Endodermal cell (in vitro differentiated cells): ENCODE measurements at regions not wholly inside any gene's neighbourhood (a gene's known extent, or its start where the extent isn't known, plus 50 kb on each side); places are given as distances from the start of the nearest gene placed in this dataset.

Source experiments
- DNase-seq: peaks from one replicate; pipeline ENCODE4 v3.0.0-alpha.2; 2017
- H3K27ac ChIP-seq: 2 replicates; pipeline ENCODE4 v1.5.1; 2013; ENCODE audit warnings: mild to moderate bottlenecking, low read depth, low read length, moderate library complexity
- H3K27me3 ChIP-seq: 2 replicates; pipeline ENCODE4 v1.6.1; 2013; ENCODE audit warnings: mild to moderate bottlenecking, low read length, moderate library complexity; ENCODE audit not compliant: insufficient read depth, control insufficient read depth, poor library complexity, severe bottlenecking
- H3K36me3 ChIP-seq: 2 replicates; pipeline ENCODE4 v1.7.0; 2013; ENCODE audit warnings: mild to moderate bottlenecking, low read length, moderate library complexity; ENCODE audit not compliant: control insufficient read depth, insufficient read depth
- H3K4me1 ChIP-seq: one replicate; pipeline ENCODE4 v1.7.0; 2013; ENCODE audit warnings: low read length; ENCODE audit not compliant: control insufficient read depth, insufficient read depth
- H3K4me3 ChIP-seq: 2 replicates; pipeline ENCODE4 v1.5.1; 2013; ENCODE audit warnings: mild to moderate bottlenecking, low read length, moderate library complexity
- H3K9ac ChIP-seq: 2 replicates; pipeline ENCODE4 v1.6.1; 2013; ENCODE audit warnings: mild to moderate bottlenecking, low read length, moderate library complexity; ENCODE audit not compliant: poor library complexity, severe bottlenecking; ENCODE audit errors: extremely low read depth
- H3K9me3 ChIP-seq: 2 replicates; pipeline ENCODE4 v1.6.1; 2013; ENCODE audit warnings: mild to moderate bottlenecking, low read length, moderate library complexity; ENCODE audit not compliant: control insufficient read depth
- H3K27ac Mint-ChIP-seq: 2 replicates; pipeline ENCODE4 v1.8.0; 2020; ENCODE audit warnings: mixed read lengths
- H3K27me3 Mint-ChIP-seq: 2 replicates; pipeline ENCODE4 v1.8.0; 2021; ENCODE audit warnings: mild to moderate bottlenecking, mixed read lengths; ENCODE audit not compliant: insufficient read depth
- H3K36me3 Mint-ChIP-seq: 2 replicates; pipeline ENCODE4 v1.8.0; 2020; ENCODE audit warnings: low read depth, mixed read lengths
- H3K4me1 Mint-ChIP-seq: 2 replicates; pipeline ENCODE4 v1.8.0; 2020; ENCODE audit warnings: mixed read lengths
- H3K4me3 Mint-ChIP-seq: 2 replicates; pipeline ENCODE4 v1.8.0; 2020; ENCODE audit warnings: mild to moderate bottlenecking, moderate library complexity, mixed read lengths
- H3K9me3 Mint-ChIP-seq: 2 replicates; pipeline ENCODE4 v1.8.0; 2020; ENCODE audit warnings: mild to moderate bottlenecking, mixed read lengths
- CTCF ChIP-seq: fragments of 200-600 bp; sonication (generic); conservative IDR thresholded peaks from 2 replicates; pipeline ENCODE4 v1.5.0; 2021; ENCODE audit warnings: antibody characterized with exemption, mild to moderate bottlenecking
- WGBS, 2 experiments: methylation state at CpG; one replicate each; pipeline versions ENCODE4 v1.1.5 to v1.1.7; 2013; ENCODE audit warnings: missing lambda C conversion rate in 2 of 2, mixed read lengths in 1 of 2; ENCODE audit not compliant: insufficient coverage in 1 of 2, insufficient read length in 1 of 2; 5-methylcytosine and 5-hydroxymethylcytosine counted together

GRCh38 chrX:19181345-19181744, 59.1 kb upstream of the ADGRG2 start:
- H3K4me3 Mint-ChIP-seq = no peak overlapping the region
- H3K36me3 Mint-ChIP-seq = no peaks in the 10 kb centered on the region
- no peaks in the 10 kb centered on the region for H3K4me1 ChIP-seq
- H3K4me3 ChIP-seq = no peak overlapping the region
- H3K4me1 Mint-ChIP-seq = peaks cover 7% of the 10 kb centered on the region
- TF ChIP-seq CTCF = no peak
- H3K27me3 ChIP-seq = no peaks in the 10 kb centered on the region
- H3K9ac ChIP-seq = no peak overlapping the region
- H3K9me3 Mint-ChIP-seq = peaks cover 54% of the 10 kb centered on the region
- WGBS, 2 experiments = 97 to 100% methylated on average over 3 to 6 of the region's 6 CpGs
- no peaks in the 10 kb centered on the region for H3K9me3 ChIP-seq
- no peaks in the 10 kb centered on the region for H3K27me3 Mint-ChIP-seq
- H3K27ac ChIP-seq = no peak overlapping the region
- no peak for DNase-seq
- no peak overlapping the region for H3K27ac Mint-ChIP-seq
- H3K36me3 ChIP-seq = no peaks in the 10 kb centered on the region

DNA sequence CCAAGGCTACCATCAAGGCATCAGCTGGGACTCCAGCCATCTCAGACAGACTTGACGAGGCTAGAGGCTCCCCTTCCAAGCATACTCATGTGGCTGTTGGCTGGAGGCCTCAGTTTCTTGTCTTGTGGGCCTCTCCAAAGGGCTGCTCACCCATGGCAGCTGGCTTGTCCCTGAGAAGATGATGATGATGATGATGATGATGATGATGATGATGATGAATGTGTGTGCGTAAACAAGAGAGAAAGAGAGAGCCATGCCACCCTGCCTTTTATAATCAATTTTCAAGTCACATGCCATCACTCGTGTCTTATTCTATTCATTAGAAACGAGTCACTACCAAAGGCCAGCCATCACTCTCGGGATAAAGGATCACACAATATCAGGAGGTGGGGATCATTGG, 60.5 kb upstream of the ADGRG2 start:
- Mint-ChIP-seq H3K9me3 (peaks cover 58% of the 10 kb centered on the region), H3K27ac (no peak overlapping the region), H3K36me3 (no peaks in the 10 kb centered on the region), H3K4me3 (no peak overlapping the region), H3K4me1 (no peaks in the 10 kb centered on the region), H3K27me3 (no peaks in the 10 kb centered on the region)
- WGBS, 2 experiments = 93% methylated on average over 4 of the region's 5 CpGs; no CpG with 5 or more reads in 1 of the 2 experiments
- no peak for DNase-seq
- no peak for TF ChIP-seq CTCF
- Histone ChIP-seq H3K36me3 (no peaks in the 10 kb centered on the region), H3K27ac (no peak overlapping the region), H3K4me1 (peaks cover 3% of the 10 kb centered on the region), H3K27me3 (no peaks in the 10 kb centered on the region), H3K9me3 (no peaks in the 10 kb centered on the region), H3K4me3 (no peak overlapping the region), H3K9ac (no peak overlapping the region)

DNA sequence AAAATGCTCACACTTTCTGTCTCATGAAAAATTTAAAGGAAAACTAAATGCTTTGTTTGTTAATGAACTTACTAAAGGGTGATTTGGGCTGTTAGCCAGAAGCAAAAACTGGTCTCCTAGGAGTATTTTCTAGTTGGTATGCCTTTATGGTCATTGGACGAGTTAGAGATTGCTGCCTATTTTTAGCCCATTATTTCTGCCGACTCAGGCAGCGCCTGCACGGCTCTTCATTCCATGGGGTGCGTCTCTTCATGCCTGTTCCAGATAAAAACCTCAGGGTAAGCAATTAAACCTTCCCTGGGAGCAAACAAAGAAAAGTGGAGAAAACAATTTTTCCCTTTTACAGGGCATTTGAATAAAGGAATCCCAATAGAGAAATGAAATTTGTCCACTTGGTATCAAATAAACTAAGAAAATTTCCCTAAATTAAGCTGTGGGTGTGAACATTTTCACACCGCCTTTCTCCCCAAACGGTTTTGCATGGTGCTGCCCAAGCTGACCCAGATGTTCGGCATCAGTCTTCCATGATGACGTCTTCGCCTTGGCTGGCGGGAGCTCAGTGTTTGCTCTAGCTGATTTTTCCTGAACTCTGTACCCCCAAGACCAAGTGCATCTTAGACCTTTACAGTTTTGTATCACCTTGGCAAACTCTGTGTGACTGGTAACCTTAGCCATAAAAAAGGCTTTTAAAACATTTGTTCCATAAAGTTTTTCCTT, 61.7 kb upstream of the ADGRG2 start:
- peaks cover 3% of the 10 kb centered on the region for H3K4me1 ChIP-seq
- H3K9me3 ChIP-seq = no peaks in the 10 kb centered on the region
- DNase-seq = no peak
- H3K4me3 ChIP-seq = no peak overlapping the region
- no peaks in the 10 kb centered on the region for H3K27me3 ChIP-seq
- no peaks in the 10 kb centered on the region for H3K27me3 Mint-ChIP-seq
- peaks cover 56% of the 10 kb centered on the region for H3K9me3 Mint-ChIP-seq
- no peak overlapping the region for H3K27ac ChIP-seq
- H3K27ac Mint-ChIP-seq = no peak overlapping the region
- no peak overlapping the region for H3K4me3 Mint-ChIP-seq
- no peak for TF ChIP-seq CTCF
- WGBS, 2 experiments = 70 to 93% methylated on average over 2 to 11 of the region's 11 CpGs
- H3K36me3 Mint-ChIP-seq = no peaks in the 10 kb centered on the region
- no peak overlapping the region for H3K9ac ChIP-seq
- H3K4me1 Mint-ChIP-seq = peaks cover 3% of the 10 kb centered on the region
- H3K36me3 ChIP-seq = no peaks in the 10 kb centered on the region
